GM19025 (cell line): ENCODE measurements at regions not wholly inside any gene's neighbourhood (a gene's known extent, or its start where the extent isn't known, plus 50 kb on each side); places are given as distances from the start of the nearest gene placed in this dataset.
"Not testable (repeated sequence)": the region's sequence is repeated elsewhere in the genome, so short reads cannot be mapped to it uniquely, and the experiment has no call there.

Experiments used
- ATAC-seq: cut with Tn5 transposase; IDR thresholded peaks from one replicate; pipeline ENCODE4 v1.9.1; 2021; ENCODE audit warnings: mild to moderate bottlenecking, low read depth, moderate library complexity; ENCODE audit not compliant: unreplicated experiment

DNA sequence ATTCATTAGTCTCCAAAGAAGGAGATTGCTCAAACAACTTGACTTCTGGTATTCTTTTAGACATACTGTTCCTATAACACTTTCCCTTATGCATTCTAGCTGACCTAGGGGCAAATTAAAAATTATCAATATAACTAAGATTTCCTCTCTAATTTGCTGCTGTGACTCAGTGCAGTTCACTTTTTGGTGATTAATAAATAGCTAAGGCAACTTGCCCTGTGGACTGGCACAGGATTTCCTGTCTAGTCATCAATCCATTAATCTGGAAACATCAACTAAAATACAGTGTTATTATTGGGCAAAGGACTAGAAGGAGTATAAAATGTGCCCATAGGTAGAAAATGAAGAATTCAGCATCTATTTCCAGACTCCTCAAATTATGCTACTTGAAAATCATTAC is 83.5 kb upstream of the SERPINE2 start:
- ATAC-seq = no peak

DNA sequence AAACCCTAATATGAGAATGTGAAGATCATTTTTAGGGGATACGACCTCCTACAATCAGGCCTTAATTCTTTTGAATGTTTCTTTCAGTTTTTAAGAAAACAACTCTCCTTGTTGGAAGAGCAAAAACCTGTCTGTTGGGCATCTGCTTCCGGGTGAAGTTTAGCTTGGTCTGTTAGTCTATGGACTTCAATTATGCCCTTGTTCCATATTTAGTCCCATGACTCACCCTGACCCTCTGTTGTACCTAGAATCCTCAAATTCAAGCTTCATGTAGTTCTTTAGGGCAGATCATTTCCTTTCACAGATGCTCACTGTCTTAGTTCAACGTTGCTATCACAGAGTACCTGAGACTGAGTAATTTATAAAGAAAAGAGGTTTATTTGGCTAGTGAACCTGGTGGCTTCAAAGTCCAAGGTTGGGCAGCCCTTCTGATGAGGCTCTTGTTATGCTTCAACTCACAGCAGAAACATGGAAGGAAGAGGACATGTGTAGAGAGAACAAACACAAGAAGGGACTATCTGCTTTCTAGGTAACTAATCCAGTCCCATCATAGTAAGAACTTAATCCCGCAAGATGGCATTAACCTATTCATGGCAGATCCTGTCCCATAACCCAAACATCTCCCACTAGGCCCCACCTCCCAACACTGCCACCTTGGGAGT is 82.5 kb upstream of the SERPINE2 start:
- no peak for ATAC-seq

DNA sequence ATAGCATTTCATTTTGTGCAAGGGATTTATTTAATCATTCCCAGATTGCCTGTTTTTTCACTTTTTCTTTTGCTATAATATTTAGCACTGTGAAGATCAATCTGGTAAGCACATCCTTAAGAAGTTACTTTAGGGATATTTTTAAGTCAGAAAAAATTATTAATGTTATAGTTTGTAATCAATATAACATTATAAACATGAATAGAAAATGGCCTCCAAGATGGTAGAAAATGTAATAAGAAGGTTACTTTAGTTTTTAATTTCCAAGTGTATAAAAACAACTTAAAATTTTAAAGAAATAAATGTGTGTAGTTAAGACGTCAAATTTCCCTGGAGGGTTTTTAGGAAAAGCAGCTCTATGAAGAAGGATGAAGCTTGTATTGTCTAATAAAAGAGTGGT is 81.9 kb upstream of the SERPINE2 start:
- no peak for ATAC-seq

DNA sequence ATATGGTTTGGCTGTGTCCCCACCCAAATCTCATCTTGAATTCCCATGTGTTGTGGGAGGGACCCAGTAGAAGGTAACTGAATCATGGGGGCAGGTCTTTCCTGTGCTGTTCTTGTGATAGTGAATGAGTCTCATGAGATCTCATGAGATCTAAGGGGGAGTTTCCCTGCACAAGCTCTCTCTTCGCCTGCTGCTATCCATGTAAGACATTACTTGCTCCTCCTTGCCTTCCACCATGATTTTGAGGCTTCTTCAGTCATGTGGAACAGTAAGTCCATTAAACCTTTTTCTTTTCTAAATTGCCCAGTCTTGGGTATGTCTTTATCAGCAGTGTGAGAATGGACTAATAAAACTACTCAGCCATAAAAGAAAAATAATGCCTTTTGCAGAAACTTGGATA is 80.8 kb upstream of the SERPINE2 start:
- ATAC-seq = not testable (repeated sequence)

DNA sequence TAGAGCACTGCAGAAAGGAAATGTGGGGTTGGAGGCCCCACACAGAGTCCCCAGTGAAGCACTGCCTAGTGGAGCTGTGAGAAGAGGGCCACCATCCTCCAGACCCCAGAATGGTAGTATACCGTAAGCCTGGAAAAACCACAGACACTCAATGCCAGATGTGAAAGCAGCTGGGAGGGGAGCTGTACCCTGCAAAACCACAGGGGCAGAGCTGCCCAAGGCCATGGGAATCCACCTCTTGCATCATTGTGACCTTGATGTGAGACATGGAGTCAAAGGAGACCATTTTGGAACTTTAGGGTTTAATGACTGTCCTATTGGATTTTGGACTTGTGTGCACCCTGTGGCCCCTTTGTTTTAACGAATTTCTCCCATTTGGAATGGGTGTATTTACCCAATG is 75.3 kb upstream of the SERPINE2 start:
- no peak for ATAC-seq

DNA sequence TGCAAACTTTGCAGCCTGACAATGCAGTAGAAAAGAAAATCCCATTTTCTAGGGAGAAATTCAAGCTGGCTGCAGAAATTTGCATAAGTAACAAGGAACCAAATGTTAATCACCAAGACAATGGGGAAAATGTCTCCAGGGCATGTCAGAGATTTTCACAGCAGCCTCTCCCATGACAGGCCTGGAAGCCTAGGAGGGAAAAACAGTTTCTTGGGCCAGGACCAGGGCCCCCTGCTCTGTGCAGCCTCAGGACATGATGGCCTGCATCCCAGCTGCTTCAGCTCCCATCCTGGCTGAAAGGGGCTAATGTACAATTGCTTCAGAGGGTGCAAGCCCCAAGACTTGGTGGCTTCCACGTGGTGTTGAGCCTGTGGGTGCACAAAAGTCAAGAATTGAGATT is 74.8 kb upstream of the SERPINE2 start:
- not testable (repeated sequence) for ATAC-seq

DNA sequence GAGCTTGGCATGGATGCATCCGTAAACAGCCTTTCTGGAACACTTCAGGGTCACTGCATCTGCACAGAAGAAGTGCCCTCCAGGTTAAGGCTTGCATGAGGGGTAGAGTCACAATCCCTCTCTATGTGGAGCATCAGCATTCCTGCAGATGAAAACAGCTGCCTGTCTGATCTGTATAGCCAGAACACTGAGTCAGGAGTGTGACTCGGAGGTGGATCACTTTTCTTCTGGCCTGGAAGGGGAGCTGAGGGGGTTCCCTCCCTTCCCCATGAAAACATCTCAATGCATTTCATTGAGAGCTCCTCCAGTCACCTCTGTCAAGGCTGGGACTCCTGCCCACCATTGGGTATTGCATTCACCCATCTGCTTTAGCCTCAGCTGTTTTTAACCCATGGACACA is 72.5 kb upstream of the SERPINE2 start:
- no peak for ATAC-seq

DNA sequence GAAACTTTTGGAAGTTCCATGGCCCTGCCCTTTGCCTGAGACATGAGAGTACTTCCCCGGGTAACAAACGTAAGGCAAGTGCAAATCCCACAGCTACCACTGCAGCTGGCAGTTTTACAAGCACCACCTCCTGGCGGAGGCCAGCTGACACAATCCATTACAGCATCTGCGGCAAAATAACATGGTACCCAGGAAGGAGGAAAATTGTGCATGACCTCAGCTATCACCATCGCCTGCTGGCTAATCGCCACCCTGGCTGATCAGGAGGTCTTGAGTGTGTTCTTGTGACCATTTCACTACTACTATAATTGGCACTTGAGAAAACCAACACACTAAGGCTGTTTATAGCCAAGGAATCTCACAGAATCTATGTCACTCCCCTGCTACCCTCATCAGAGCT is 71.7 kb upstream of the SERPINE2 start:
- ATAC-seq = no peak

DNA sequence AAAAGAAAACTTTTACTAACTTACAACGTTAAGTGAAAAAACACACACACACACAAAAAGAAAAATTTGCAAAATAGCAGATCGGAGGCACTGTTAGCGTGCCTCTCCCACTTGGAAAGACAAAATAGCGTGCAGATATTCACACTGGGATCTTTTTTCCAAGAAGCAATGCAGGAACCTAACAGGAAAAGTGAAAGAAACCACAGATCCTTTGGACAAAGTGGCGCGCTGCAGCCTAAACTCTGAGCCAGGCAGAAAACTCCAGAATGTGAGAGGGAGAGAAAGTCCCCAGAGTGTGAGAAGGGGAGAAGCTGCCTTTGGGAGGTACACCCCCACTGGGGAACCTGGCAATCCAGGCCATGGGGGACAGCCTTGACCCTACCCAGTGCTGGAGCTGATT is 70.7 kb upstream of the SERPINE2 start:
- ATAC-seq = no peak

DNA sequence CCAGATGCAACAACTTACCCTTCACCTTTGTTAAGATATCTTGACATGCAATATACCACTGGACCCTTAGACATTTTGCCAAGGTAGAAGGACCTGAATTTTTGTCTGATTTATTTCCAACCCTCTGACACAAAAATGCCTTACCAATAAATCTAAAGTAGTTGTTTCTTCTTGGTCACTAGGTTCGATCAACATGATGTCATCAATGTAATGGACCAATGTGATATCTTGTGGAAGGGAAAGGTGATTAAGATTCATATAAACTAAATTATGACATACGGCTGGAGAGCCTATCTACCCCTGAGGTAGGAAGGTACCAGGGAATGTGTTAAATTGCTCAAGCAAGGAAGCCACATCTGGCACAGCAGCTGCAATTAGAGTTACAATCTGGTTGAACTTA is 67.7 kb upstream of the SERPINE2 start:
- no peak for ATAC-seq

DNA sequence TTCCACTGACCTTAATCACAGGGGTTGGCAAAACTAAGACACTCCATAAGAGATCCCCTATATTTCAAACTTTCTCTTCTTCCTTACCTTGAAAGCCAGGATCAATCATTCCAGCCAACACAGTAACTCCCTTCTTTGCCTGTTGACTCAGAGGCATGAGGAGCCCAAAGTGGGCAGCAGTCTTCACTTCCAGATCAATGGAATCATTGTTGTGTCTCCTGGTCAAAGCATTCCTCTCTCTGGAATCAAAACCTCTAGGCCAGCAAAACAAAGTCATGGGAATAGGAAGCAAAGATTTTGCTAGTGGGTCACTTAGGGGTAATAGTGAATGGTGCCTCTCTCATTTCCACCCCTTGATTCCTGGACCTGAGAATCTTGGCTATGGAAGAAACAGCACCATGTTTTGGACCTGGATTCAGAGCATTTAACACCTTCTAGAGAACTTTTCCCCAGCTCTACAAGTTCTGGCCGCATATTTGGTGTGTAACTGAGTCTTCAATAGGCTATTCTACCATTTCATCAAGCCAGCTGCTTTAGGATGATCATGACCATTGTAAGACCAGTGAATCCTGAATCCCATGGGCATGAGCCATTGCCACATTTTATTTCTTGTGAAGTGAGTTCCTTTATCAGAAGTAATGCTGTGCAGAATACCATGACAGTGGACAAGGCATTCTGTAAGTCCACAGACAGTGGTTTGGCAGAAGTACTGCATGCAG is 65.7 kb upstream of the SERPINE2 start:
- ATAC-seq = no peak

DNA sequence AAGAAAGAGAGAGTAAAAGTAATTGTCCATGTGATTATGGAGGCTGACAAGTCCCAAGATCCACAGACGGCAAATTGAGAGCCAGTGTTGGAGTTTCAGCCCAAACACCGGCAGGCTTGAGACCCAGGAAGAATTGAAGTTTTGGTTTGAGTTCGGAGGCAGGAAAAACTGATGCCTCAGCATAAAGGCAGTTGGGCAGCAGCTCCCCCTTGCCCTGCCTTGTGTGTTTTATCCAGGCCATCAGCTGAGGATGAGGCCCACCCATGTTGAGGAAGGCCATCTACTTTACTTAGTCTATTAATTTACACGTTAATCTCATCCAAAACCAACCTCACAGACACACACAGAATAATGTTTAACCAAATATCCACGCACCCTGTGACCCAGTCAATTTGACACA is 64.6 kb upstream of the SERPINE2 start:
- no peak for ATAC-seq

DNA sequence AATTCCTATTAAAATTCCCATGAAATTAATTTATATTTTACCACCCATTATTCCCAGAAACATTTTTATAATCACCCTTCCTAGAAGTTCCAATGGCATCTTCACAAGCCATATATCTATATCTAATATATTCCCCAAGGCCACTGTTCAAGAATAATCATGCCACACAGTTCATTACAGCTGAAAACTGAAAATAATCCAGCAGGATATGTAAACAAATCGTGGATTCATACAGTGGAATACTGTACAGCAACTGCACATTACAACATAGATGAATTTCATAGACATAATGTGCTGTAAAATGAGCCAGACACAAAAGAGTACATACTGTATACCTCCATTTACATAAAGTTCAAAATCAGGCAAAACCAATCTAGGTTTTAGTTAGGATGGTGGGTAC is 63.9 kb upstream of the SERPINE2 start:
- ATAC-seq = no peak

DNA sequence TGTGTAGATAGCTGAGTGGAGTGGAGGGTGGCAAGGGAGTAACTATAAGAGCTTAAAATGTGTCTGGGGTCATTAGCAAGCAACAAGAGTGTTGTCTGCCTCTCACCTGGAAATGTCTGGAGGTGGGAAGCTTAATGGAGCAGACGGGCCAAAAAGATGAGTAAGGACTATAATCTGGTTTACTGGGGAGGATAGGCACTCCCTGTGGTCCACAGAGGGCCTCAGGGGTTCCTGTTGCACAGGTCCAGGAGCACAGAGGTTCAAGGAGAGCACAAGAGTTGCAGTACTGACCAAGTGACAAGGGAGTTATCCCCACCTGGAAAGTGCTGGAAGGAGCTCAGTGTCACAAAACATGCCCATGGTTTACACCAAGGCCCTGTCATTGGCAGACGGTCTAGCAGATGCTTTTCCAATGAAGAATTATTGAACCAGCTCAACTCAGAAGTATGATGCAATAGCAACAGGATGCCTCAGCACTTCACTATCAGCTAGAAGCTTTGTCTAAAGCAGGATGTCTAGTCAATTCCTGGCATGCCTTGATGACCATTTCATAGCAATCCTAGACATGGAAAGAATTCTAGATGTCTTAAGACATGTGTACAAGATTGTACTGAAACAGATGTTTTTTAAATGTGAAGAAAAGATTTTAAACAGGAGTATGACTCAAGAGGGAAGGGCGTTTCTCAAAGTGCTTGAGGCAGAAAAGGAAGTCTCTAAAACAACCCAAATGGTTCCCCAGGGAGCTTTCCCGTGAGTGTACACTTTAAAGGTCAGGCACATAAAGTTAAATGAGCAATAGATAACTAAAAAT is 62.9 kb upstream of the SERPINE2 start:
- ATAC-seq = no peak

DNA sequence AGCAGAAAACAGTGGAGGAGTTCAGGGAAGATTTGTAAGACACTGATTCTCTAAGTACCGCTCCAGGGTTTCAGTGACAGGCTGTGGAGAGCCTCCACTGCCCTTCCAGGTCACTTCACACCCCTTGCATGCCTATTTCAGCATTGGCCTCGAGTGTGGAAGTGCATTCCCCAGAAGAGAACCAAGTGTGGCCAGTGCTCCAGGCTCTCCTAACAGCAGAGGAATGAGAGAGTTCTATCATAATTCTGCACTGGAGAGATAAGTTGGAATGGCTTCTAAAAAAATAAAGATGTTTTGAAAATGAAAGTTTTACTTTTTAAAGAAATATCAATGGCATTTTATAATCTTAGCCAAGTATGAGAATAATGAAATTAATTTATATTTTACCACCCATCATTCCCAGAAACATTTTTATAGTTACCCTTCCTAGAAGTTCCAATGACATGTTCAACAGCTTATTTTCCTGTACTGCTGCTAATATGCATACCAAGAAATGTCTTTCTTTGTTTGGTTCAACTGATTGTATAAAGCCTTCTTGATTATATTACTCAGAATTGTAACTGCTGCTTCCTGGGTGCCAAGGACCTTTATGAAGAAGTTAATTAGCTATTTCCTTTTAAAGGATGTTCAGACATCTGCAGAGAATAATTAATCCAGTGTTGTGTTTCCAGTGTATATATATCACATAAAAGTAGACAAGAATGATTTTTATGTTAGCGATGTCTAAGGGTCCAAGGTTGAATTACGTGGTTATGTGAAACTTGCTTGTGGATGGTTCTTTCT is 61.0 kb upstream of the SERPINE2 start:
- no peak for ATAC-seq

DNA sequence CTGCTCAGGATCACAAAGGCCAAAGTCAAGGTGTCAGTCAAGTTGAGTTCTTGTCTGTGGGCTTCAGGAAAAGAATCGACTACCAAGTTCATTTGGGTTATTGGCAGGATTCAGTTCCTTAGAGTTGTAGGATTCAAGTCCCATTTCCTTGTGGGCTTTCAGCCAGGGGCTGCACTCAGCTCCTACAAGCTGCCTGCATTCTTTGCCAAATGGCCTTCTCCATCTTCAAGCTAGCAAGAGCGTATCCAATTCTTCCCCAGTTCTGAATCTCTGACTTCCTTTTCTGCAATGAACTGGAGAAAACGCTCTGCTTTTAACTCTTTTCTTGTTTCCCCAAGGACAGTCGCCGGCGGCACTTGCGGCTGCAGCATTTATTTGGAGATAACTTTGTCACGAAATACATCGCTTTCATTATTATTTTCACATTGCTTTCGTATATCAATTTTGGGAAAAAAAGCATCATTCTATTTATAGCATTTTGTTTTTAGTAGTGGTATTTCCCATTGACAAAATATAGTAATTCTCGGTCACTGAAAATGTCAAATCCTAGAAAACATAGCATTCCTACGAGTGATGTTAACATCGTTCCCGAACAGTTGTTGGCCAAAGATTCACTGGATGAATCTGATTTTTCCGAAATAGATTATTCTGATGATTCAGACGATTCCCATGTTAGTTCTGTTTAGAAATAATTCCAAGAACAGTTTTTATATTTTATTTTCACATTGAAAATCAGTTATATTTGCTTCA is 59.6 kb upstream of the SERPINE2 start:
- ATAC-seq = no peak

DNA sequence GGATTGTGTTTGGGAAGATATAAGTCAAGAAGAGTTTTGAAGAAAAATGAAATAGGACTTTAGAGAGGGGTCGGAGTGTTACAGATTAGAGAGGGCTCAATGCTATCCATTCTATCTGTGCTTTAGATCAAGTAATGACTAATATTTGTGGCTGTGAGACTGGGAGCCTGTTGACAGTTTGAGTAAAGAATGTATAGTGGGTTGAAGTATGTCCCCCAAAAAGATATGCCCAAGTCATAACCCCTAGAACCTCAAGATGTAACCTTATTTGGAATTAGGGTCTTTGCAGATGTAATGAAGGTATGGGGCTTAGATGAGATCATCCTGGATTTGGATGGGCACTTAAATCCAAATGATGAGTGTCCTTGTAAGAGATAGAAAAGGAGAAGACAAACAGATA is 55.3 kb upstream of the SERPINE2 start:
- no peak for ATAC-seq

DNA sequence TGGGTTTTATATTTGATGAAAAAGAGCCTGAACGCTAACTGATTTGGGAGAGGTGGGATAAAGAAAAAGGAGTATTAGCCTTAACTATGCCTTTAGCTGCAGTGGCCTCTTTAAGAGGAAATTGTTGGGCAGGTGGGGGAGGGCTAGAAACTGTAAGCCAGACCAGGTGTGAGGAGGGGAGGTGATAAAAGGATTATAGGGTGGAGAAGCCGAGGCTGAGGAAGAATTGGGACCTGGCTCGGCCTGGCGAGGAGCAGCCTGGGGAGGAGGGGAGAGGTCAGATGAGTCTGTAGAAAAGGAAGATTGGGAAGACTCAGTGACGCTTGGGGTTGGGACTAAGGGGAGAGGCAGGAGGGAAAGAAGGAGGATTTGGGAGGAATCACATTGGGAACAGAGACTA is 52.6 kb upstream of the SERPINE2 start:
- not testable (repeated sequence) for ATAC-seq

DNA sequence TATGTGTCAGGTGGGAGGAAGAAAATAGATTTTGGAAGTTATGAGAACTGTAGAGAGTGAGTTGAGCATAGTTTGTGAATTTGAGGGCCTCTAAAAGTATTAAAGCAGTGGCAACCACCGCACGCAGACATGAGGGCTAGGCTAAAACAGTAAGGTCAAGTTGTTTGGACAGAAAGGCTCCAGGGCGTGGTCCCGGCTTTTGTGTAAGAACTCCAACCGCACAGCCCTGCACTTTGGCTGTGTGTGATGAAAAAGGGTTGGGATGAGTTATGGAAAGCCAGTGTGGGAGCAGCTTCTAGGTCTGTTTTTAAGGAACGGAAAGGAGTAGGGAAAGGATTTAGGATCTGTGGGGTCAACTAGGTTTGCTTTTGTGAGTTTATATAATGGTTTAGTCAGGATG is 50.5 kb upstream of the SERPINE2 start:
- not testable (repeated sequence) for ATAC-seq
